ENCODE measurements at regions not wholly inside any gene's neighbourhood (a gene's known extent, or its start where the extent isn't known, plus 50 kb on each side); places are given as distances from the start of the nearest gene placed in this dataset.

GRCh38 chr1:60411591-60411990, 338.0 kb upstream of the C1orf87 start (continued):
- TF ChIP-seq ZNF704 (tag by site-specific recombination; IDR thresholded peaks at IDR 0.05) (no peak), AEBP2 (tag by site-specific recombination; IDR thresholded peaks at IDR 0.05; ENCODE audit: borderline replicate concordance) (no peak), OSR2 (tag by site-specific recombination; IDR thresholded peaks at IDR 0.05) (no peak), ZNF324 (tag by site-specific recombination; IDR thresholded peaks at IDR 0.05) (no peak)

GRCh38 chr1:60402816-60403215, 329.2 kb upstream of the C1orf87 start:
- TF ChIP-seq ZSCAN16 (tag by site-specific recombination; IDR thresholded peaks at IDR 0.05), result no peak
- TF ChIP-seq ZNF416 (tag by site-specific recombination; IDR thresholded peaks at IDR 0.05), result no peak
- TF ChIP-seq ZNF555 (tag by site-specific recombination; conservative IDR thresholded peaks at IDR 0.05), result no peak
- TF ChIP-seq ZNF514 (tag by site-specific recombination; IDR thresholded peaks at IDR 0.05), result no peak
- TF ChIP-seq PRDM10 (tag by site-specific recombination; IDR thresholded peaks at IDR 0.05), result no peak
- TF ChIP-seq ZFP37 (tag by site-specific recombination; IDR thresholded peaks at IDR 0.05), result no peak
- TF ChIP-seq ZNF362 (tag by site-specific recombination; IDR thresholded peaks at IDR 0.05), result no peak
- no peak for TF ChIP-seq ZFP41 (tag by site-specific recombination; IDR thresholded peaks at IDR 0.05; ENCODE audit: borderline replicate concordance)
- TF ChIP-seq ZNF521 (tag by site-specific recombination; IDR thresholded peaks at IDR 0.05), result no peak
- TF ChIP-seq ZNF266 (tag by site-specific recombination; IDR thresholded peaks at IDR 0.05; ENCODE audit: low read depth), result no peak
- TF ChIP-seq ZNF202 (tag by site-specific recombination; IDR thresholded peaks at IDR 0.05; ENCODE audit: borderline replicate concordance), result no peak
- no peak for TF ChIP-seq ZNF404 (tag by site-specific recombination; IDR thresholded peaks at IDR 0.05)
- TF ChIP-seq ZNF768 (tag by site-specific recombination; IDR thresholded peaks at IDR 0.05), result no peak
- no peak for TF ChIP-seq BCL6B (tag by site-specific recombination; IDR thresholded peaks at IDR 0.05)
- no peak for TF ChIP-seq ZNF433 (tag by site-specific recombination; IDR thresholded peaks at IDR 0.05; ENCODE audit: low read depth)
- TF ChIP-seq ZFHX2 (tag by site-specific recombination; conservative IDR thresholded peaks at IDR 0.05), result no peak
- ChIA-PET CTCF (no interaction called here), POLR2A (no interaction called here)
- Histone ChIP-seq H3K4me1 (ENCODE audit: control insufficient read depth, insufficient read depth, low read length) (no peaks in the 10 kb centered on the region), H3K4me3 (ENCODE audit: low read depth, low read length) (no peak overlapping the region), H3K36me3 (ENCODE audit: control insufficient read depth in 2 of 2, insufficient read depth in 1 of 2, low read length in 2 of 2) (no peaks in the 10 kb centered on the region), H3K27ac (ENCODE audit: extremely low read depth, low read depth, low read length) (no peak overlapping the region), H3K9me3 (ENCODE audit: control insufficient read depth, insufficient read depth, low read depth, low read length) (no peaks in the 10 kb centered on the region)

Measured in HEK293 (cell line).